ENCODE measurements at regions not wholly inside any gene's neighbourhood (a gene's known extent, or its start where the extent isn't known, plus 50 kb on each side); places are given as distances from the start of the nearest gene placed in this dataset.

DNA sequence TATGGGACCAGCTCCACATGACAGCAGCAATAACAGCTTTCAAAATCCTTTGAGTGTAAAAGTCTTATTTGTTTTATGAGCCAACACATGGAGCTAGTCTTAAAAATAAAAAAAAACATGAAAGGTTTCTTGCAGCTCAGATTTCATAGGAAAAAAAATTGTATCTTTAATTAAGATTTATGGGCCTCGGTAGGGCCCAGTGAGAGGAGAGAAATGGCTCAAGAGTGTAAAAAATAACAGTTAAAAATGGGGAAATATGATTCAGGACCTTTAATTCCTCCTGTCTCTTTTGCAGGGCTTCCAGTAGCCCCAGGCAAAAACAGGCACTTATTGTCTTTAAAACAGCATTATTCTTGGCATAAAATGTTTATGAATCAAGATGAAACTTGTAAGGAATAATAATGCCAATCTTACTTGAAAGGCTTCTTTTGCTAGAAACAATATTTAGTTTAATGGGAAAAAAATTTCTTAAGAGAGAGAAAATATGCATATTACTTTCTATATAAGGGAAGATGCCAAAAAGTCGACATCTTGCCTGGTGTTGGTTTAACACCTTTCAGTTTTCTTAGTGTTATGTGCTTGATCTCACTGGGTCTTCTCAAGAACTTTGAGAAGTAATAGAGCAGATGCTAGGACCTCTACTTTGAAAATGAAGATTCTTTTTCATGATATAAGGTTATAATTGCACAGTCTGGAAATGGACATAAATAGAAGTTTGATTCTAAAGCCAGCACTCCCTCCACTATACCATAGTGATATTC is 71.3 kb upstream of the SETBP1 start:
- DNase-seq, result no peak
- no peaks in the 10 kb centered on the region for H3K4me1 ChIP-seq
- H3K36me3 ChIP-seq, result no peaks in the 10 kb centered on the region
- intact Hi-C loops (cut with DNase I; ENCODE audit: low total_unique reads) (no loop called here), in situ Hi-C loops (cut with MboI; ENCODE audit: low sequenced_read_pairs in 4 of 4) (no loop called here)
- no peak for TF ChIP-seq POLR2A (IDR thresholded peaks at IDR 0.05)
- TF ChIP-seq, protein P1, sequence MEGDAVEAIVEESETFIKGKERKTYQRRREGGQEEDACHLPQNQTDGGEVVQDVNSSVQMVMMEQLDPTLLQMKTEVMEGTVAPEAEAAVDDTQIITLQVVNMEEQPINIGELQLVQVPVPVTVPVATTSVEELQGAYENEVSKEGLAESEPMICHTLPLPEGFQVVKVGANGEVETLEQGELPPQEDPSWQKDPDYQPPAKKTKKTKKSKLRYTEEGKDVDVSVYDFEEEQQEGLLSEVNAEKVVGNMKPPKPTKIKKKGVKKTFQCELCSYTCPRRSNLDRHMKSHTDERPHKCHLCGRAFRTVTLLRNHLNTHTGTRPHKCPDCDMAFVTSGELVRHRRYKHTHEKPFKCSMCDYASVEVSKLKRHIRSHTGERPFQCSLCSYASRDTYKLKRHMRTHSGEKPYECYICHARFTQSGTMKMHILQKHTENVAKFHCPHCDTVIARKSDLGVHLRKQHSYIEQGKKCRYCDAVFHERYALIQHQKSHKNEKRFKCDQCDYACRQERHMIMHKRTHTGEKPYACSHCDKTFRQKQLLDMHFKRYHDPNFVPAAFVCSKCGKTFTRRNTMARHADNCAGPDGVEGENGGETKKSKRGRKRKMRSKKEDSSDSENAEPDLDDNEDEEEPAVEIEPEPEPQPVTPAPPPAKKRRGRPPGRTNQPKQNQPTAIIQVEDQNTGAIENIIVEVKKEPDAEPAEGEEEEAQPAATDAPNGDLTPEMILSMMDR (IDR thresholded peaks at IDR 0.05 in 4 of 5, conservative IDR thresholded peaks at IDR 0.05 in 1 of 5), result no peak
- H3K27me3 ChIP-seq, result no peaks in the 10 kb centered on the region
- no peak overlapping the region for H3K27ac ChIP-seq
- no peak overlapping the region for H3K4me3 ChIP-seq
- no peak for ATAC-seq
- H3K9me3 ChIP-seq, result no peaks in the 10 kb centered on the region

DNA sequence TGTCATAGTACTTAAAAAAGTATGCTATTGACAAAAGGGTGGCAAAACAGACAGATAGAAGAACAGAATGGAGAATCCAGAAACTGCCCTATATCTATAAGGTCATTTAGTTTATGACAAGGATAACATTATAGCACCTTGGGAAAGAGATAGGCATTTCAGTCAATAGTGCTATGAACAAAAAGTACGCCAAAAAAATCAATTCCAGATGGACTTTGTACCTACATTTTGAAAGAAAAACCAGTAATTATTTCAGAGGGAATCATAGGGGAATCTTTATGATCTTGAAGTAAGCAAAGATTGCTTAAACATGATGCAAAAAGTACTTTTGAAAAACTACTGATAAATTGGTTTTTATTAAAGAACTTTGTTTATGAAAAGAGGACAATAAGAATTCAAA is 59.9 kb upstream of the SETBP1 start:
- no peaks in the 10 kb centered on the region for H3K36me3 ChIP-seq
- no peak for TF ChIP-seq POLR2A (IDR thresholded peaks at IDR 0.05)
- TF ChIP-seq, protein P1 (IDR thresholded peaks at IDR 0.05 in 4 of 5, conservative IDR thresholded peaks at IDR 0.05 in 1 of 5), result no peak
- intact Hi-C loops (cut with DNase I; ENCODE audit: low total_unique reads) (no loop called here), in situ Hi-C loops (cut with MboI; ENCODE audit: low sequenced_read_pairs in 4 of 4) (no loop called here)
- no peaks in the 10 kb centered on the region for H3K4me1 ChIP-seq
- H3K4me3 ChIP-seq, result no peak overlapping the region
- no peak overlapping the region for H3K27ac ChIP-seq
- no peak for DNase-seq
- no peak for ATAC-seq
- no peaks in the 10 kb centered on the region for H3K9me3 ChIP-seq
- H3K27me3 ChIP-seq, result no peaks in the 10 kb centered on the region

DNA sequence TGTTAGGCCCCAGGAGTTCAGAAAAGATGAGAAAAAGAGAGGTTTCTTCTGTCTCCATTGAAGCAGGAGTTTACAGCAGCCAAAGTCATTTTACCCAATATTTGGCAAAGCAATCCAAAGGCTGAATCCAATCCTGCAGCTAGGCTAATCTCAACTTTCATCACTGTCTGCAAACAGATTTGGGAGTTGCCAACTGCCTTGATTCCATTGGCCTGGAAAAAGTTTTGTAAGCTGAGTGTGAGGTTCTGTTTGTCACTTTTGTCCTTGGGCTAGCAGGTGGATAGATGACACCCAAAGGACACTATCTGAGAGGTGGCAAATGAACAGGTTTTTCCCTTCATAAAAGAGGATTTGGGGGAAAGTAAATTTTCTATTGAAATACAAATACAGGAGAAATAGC is 56.6 kb upstream of the SETBP1 start:
- in situ Hi-C loops (cut with MboI; ENCODE audit: low sequenced_read_pairs in 4 of 4), result no loop called here
- Histone ChIP-seq H3K4me1 (no peaks in the 10 kb centered on the region), H3K27ac (no peak overlapping the region), H3K27me3 (no peaks in the 10 kb centered on the region), H3K9me3 (no peaks in the 10 kb centered on the region), H3K4me3 (no peak overlapping the region), H3K36me3 (no peaks in the 10 kb centered on the region)
- TF ChIP-seq, protein P1 (IDR thresholded peaks at IDR 0.05 in 4 of 5, conservative IDR thresholded peaks at IDR 0.05 in 1 of 5), result no peak
- TF ChIP-seq POLR2A (IDR thresholded peaks at IDR 0.05), result no peak
- no peak for DNase-seq
- no peak for ATAC-seq
- intact Hi-C loops (cut with DNase I; ENCODE audit: low total_unique reads), result no loop called here

DNA sequence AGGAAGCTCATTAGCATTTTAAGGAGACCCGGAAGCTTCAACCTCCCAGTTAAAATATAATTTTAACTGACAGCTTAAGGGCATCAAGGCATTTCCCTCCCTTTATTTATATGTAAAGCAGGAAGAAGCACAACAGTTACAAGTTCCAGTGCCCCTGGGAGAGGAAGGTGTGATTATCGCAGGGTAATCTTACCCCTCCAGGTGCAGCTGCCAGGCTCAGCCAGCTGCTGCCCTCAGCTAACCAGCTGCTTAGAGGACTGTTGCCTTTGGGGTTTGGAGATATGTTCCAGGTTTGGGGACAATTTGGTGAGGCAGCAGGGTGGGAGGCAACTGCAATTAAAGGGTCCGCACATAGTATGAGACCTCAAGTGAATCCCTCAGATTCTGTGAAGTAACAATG is 55.3 kb upstream of the SETBP1 start:
- intact Hi-C loops (cut with DNase I; ENCODE audit: low total_unique reads) (no loop called here), in situ Hi-C loops (cut with MboI; ENCODE audit: low sequenced_read_pairs in 4 of 4) (no loop called here)
- Histone ChIP-seq H3K36me3 (no peaks in the 10 kb centered on the region), H3K9me3 (no peaks in the 10 kb centered on the region), H3K4me3 (no peak overlapping the region), H3K4me1 (no peaks in the 10 kb centered on the region), H3K27me3 (no peaks in the 10 kb centered on the region), H3K27ac (no peak overlapping the region)
- ATAC-seq (no peak), DNase-seq (no peak)
- TF ChIP-seq, protein P1 (IDR thresholded peaks at IDR 0.05 in 4 of 5, conservative IDR thresholded peaks at IDR 0.05 in 1 of 5), result no peak
- TF ChIP-seq POLR2A (IDR thresholded peaks at IDR 0.05), result no peak

DNA sequence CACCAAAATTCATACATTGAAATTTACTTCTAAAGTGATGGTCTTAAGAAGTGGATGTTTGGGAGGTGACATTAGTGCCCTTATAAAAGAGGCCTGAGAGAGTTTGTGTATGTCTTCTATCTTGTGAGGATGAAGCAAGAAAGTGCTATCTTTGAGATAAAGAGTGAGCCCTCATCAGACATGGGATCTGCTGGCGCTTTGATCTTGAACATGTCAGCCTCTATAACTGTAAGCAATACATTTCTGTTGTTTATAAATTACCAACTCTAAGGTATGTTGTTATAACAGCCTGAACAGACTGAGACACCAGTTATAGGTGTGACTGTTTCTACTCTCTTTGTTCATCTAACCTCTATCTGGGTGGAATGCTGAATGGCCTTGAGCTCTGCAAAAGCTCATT is 54.5 kb upstream of the SETBP1 start:
- Histone ChIP-seq H3K27me3 (no peaks in the 10 kb centered on the region), H3K36me3 (no peaks in the 10 kb centered on the region), H3K4me3 (no peak overlapping the region), H3K4me1 (no peaks in the 10 kb centered on the region), H3K27ac (no peak overlapping the region), H3K9me3 (no peaks in the 10 kb centered on the region)
- intact Hi-C loops (cut with DNase I; ENCODE audit: low total_unique reads) (no loop called here), in situ Hi-C loops (cut with MboI; ENCODE audit: low sequenced_read_pairs in 4 of 4) (no loop called here)
- ATAC-seq (no peak), DNase-seq (no peak)
- TF ChIP-seq, protein P1 (IDR thresholded peaks at IDR 0.05 in 4 of 5, conservative IDR thresholded peaks at IDR 0.05 in 1 of 5), result no peak
- TF ChIP-seq POLR2A (IDR thresholded peaks at IDR 0.05), result no peak
